ENCODE measurements at regions not wholly inside any gene's neighbourhood (a gene's known extent, or its start where the extent isn't known, plus 50 kb on each side); places are given as distances from the start of the nearest gene placed in this dataset.

DNA sequence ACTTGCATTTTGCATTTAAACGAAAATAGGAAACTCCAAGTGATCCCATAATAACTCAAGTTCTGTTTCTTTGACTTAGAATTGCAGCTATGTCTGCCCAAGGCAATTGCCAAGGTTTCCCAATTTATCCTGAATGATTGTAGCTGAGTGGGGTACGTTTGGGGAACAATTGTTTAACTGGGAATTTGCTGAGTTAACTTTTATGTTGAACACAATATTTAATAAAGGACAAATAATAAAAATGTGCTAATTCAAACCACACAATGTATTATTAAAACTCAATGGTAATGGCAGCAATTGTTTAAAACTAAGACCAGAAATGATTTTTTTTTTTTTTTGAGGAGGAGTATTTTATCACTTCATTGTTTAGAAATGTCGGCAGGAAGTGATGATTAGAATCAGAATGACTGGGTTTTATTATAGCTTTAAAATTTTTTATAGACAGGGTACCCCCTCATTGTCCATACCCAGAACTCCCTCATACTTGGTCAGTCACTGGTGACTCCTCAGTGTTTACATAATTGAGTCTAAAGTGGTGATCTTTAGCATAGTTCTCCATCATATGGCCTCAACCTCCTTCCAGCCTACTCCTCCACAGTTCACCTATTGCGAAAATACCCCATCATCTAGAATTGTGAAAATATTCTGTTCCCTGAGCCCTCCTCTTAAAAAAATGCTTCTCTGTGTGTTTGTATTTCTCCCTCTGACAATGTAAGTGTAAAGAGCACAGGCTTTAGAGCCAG is 389.2 kb upstream of the CITED2 start:
- DNase-seq (ENCODE audit: low read depth in 4 of 6, low spot score in 6 of 6) = no peak
- Histone ChIP-seq H3K27me3 (ENCODE audit: control insufficient read depth, insufficient read depth, low read length) (no peaks in the 10 kb centered on the region), H3K9me3 (ENCODE audit: control insufficient read depth, insufficient read depth, low read length) (no peaks in the 10 kb centered on the region), H3K4me3 (ENCODE audit: low read depth, low read length) (no peak overlapping the region), H3K4me1 (ENCODE audit: control insufficient read depth, insufficient read depth, low read length) (no peaks in the 10 kb centered on the region), H3K27ac (ENCODE audit: low read depth, low read length) (peak overlapping the region; percentile 15), H3K36me3 (ENCODE audit: control insufficient read depth, insufficient read depth, low read length) (no peaks in the 10 kb centered on the region)
- WGBS (ENCODE audit: insufficient coverage) = no CpG with 5 or more reads among the region's 4 CpGs

DNA sequence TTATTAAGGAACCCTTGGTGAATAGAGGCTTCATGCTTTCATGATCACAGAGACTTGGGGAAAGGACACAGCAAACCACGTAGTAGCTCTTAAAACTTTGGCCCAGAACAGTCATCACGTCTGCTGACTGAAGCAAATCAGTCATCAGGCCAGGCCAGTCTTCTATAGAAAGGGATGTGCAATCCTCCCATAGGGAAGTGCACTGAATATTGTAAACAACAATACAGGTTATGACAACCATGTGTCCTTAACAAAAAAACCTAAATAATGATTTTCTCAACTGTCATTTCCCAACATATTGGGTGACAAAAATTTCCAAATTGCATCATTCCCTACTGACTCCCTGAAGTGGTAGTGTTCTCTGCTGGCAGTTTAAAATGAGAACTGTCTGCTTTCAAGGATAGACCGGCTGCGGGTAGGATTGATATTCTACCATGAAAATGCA is 388.2 kb upstream of the CITED2 start:
- no peaks in the 10 kb centered on the region for H3K27me3 ChIP-seq (ENCODE audit: control insufficient read depth, insufficient read depth, low read length)
- no peaks in the 10 kb centered on the region for H3K36me3 ChIP-seq (ENCODE audit: control insufficient read depth, insufficient read depth, low read length)
- no peaks in the 10 kb centered on the region for H3K4me1 ChIP-seq (ENCODE audit: control insufficient read depth, insufficient read depth, low read length)
- 20% methylated on average over 1 of the region's 4 CpGs for WGBS (ENCODE audit: insufficient coverage)
- no peaks in the 10 kb centered on the region for H3K9me3 ChIP-seq (ENCODE audit: control insufficient read depth, insufficient read depth, low read length)
- no peak overlapping the region for H3K27ac ChIP-seq (ENCODE audit: low read depth, low read length)
- no peak overlapping the region for H3K4me3 ChIP-seq (ENCODE audit: low read depth, low read length)
- no peak for DNase-seq (ENCODE audit: low read depth in 4 of 6, low spot score in 6 of 6)

DNA sequence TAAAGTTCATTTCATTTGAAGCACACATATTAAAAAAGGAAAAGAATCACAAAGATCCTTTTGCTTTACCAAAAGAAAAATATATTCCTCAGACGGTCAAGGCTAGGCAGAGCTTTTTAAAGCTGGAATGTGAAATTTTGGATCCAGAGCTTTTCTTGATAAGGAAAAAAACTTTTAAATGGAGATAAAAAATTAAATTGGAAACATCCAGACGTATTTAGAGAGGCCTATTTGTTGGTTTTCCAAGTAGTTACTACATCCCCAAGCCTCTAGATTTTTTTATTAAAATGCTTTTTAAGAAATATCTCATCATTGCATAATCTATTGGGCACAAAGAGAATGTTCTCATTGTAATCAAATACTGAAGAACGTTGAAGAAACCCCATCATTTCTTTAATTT is 385.7 kb upstream of the CITED2 start:
- DNase-seq (ENCODE audit: low read depth in 4 of 6, low spot score in 6 of 6) = no peak
- H3K4me3 ChIP-seq (ENCODE audit: low read depth, low read length) = no peak overlapping the region
- no peaks in the 10 kb centered on the region for H3K36me3 ChIP-seq (ENCODE audit: control insufficient read depth, insufficient read depth, low read length)
- WGBS (ENCODE audit: insufficient coverage) = no CpG with 5 or more reads among the region's 3 CpGs
- H3K9me3 ChIP-seq (ENCODE audit: control insufficient read depth, insufficient read depth, low read length) = no peaks in the 10 kb centered on the region
- H3K4me1 ChIP-seq (ENCODE audit: control insufficient read depth, insufficient read depth, low read length) = no peaks in the 10 kb centered on the region
- H3K27ac ChIP-seq (ENCODE audit: low read depth, low read length) = no peak overlapping the region
- no peaks in the 10 kb centered on the region for H3K27me3 ChIP-seq (ENCODE audit: control insufficient read depth, insufficient read depth, low read length)

DNA sequence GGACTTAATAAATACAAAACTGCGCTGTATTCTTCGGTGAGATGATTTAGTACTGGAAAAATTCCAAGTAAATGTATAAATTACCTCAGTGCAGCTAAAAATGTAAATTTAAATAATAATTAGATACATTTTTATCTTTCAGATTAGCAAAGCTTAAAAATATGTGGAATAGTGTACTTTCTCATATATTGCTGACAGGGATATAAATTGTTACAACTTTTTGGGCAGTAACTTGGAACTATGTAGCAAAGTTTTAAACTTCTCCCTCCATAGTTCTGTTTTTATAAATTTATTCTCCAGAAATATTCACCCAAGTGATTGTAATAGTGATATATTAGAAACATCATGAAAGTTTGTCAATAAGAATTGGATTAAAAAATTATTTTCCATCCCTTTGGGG is 384.6 kb upstream of the CITED2 start:
- no peaks in the 10 kb centered on the region for H3K27me3 ChIP-seq (ENCODE audit: control insufficient read depth, insufficient read depth, low read length)
- H3K4me1 ChIP-seq (ENCODE audit: control insufficient read depth, insufficient read depth, low read length) = no peaks in the 10 kb centered on the region
- no peak overlapping the region for H3K27ac ChIP-seq (ENCODE audit: low read depth, low read length)
- H3K36me3 ChIP-seq (ENCODE audit: control insufficient read depth, insufficient read depth, low read length) = no peaks in the 10 kb centered on the region
- no peak for DNase-seq (ENCODE audit: low read depth in 4 of 6, low spot score in 6 of 6)
- H3K9me3 ChIP-seq (ENCODE audit: control insufficient read depth, insufficient read depth, low read length) = no peaks in the 10 kb centered on the region
- H3K4me3 ChIP-seq (ENCODE audit: low read depth, low read length) = no peak overlapping the region
- no CpG with 5 or more reads among the region's 2 CpGs for WGBS (ENCODE audit: insufficient coverage)

DNA sequence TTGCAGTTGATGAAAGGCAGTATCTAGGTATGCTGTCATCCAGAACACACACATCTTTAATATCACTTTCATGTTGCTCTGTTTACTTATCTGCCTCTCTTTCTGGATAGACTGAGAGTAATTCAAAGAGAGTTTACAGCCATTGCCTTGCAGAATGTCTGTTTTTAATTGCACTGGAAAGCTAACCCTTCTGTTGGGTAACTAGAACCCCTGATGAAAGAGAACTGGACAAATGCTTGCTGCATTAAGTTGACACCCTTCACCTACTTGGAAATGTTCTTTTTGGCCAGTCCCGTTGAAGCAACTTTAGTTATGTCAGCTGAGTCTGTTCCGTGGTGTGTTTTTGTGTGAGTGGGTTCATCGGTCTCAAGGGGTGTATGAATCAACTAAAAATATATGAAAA is 383.8 kb upstream of the CITED2 start:
- no CpG with 5 or more reads among the region's 3 CpGs for WGBS (ENCODE audit: insufficient coverage)
- no peaks in the 10 kb centered on the region for H3K4me1 ChIP-seq (ENCODE audit: control insufficient read depth, insufficient read depth, low read length)

DNA sequence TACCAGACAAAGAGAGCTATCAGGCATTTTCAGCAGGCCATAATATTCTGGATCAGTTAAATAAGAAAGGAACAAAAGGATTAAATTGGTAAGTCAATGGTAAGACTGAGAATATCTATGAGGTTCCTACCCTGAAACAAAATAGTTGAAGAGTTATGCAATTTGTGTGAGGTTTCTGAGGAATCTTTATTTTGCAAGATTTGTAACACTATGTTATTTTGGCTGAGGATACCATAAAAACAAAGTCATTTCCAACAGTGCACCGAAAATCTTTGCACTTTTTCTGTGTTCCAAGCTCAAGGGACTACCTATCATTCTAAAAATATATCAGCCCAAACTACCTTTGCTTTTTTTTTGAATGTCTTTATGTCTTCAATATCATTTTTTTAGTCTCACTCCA is 383.3 kb upstream of the CITED2 start:
- no peak for DNase-seq (ENCODE audit: low read depth in 4 of 6, low spot score in 6 of 6)
- Histone ChIP-seq H3K9me3 (ENCODE audit: control insufficient read depth, insufficient read depth, low read length) (no peaks in the 10 kb centered on the region), H3K4me3 (ENCODE audit: low read depth, low read length) (no peak overlapping the region), H3K36me3 (ENCODE audit: control insufficient read depth, insufficient read depth, low read length) (no peaks in the 10 kb centered on the region), H3K27me3 (ENCODE audit: control insufficient read depth, insufficient read depth, low read length) (no peaks in the 10 kb centered on the region), H3K4me1 (ENCODE audit: control insufficient read depth, insufficient read depth, low read length) (no peaks in the 10 kb centered on the region), H3K27ac (ENCODE audit: low read depth, low read length) (no peak overlapping the region)
- WGBS (ENCODE audit: insufficient coverage) = no CpG with 5 or more reads among the region's 1 CpG

More for the DNA sequence above, 383.8 kb upstream of the CITED2 start:
- H3K9me3 ChIP-seq (ENCODE audit: control insufficient read depth, insufficient read depth, low read length) = no peaks in the 10 kb centered on the region
- no peak overlapping the region for H3K4me3 ChIP-seq (ENCODE audit: low read depth, low read length)
- H3K27ac ChIP-seq (ENCODE audit: low read depth, low read length) = no peak overlapping the region
- no peaks in the 10 kb centered on the region for H3K27me3 ChIP-seq (ENCODE audit: control insufficient read depth, insufficient read depth, low read length)
- no peaks in the 10 kb centered on the region for H3K36me3 ChIP-seq (ENCODE audit: control insufficient read depth, insufficient read depth, low read length)
- DNase-seq (ENCODE audit: low read depth in 4 of 6, low spot score in 6 of 6) = no peak

DNA sequence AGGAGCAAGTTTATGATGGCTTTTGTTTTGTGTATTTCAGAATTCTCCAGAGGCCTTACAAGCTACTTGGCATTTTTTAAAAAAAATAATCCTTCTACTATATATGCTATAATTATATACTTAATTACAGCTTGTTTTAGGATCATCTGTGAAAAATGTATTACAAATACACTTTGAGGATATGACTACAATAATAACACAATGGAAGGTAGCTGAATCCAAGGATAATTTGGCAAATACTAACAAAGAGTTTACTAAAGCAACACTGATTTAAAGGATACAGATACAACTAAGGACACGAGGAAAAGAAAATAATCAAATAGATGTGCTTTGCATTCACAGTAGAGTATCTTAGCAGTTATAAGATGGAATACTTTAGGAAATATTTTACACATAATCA is 381.9 kb upstream of the CITED2 start:
- H3K27ac ChIP-seq (ENCODE audit: low read depth, low read length) = no peak overlapping the region
- no CpG with 5 or more reads among the region's 1 CpG for WGBS (ENCODE audit: insufficient coverage)
- DNase-seq (ENCODE audit: low read depth in 4 of 6, low spot score in 6 of 6) = no peak
- H3K36me3 ChIP-seq (ENCODE audit: control insufficient read depth, insufficient read depth, low read length) = no peaks in the 10 kb centered on the region
- H3K4me3 ChIP-seq (ENCODE audit: low read depth, low read length) = no peak overlapping the region
- H3K9me3 ChIP-seq (ENCODE audit: control insufficient read depth, insufficient read depth, low read length) = no peaks in the 10 kb centered on the region
- H3K27me3 ChIP-seq (ENCODE audit: control insufficient read depth, insufficient read depth, low read length) = no peaks in the 10 kb centered on the region
- H3K4me1 ChIP-seq (ENCODE audit: control insufficient read depth, insufficient read depth, low read length) = no peaks in the 10 kb centered on the region

DNA sequence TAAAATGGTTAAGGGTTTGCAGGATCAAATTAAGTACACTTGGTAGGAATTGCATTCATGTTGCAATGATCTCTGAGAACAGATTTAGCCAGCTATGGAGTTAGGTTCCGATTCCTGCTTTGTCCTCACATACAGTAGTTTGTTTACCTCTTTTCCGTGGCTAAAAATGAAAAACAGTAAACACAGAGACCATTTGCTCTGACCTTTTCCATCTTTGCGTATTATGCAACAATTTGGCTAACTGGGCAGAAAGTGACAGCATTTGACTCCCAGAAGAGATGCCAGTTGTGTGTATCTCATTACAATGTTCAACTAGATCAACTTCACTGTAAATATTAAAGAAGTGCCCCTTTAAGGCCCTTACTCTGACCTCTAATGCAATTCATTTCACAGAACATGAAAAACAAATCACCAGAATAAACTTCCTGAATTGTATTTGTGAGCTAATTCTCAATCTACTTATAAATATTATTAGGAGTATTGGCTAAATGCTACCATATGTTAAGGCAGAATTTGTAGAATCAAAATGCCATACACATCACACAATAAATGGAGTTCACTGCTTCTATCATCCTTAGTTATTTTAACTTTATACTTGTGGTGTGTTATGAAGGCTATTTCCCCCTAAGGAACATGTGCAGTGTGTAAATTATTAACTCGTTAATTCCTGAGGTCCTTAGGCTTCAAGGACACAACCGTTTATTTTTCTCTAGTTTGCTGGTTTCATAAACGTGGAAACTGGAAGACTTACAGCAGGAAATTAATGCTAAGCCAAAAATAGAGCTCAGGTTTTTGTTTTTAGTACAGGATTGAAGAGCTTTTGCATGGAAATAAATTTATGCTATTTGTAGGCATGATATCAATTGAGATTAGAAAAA is 380.7 kb upstream of the CITED2 start:
- 85% methylated on average over 4 of the region's 6 CpGs for WGBS (ENCODE audit: insufficient coverage)
- Histone ChIP-seq H3K4me3 (ENCODE audit: low read depth, low read length) (no peak overlapping the region), H3K36me3 (ENCODE audit: control insufficient read depth, insufficient read depth, low read length) (no peaks in the 10 kb centered on the region), H3K27ac (ENCODE audit: low read depth, low read length) (no peak overlapping the region), H3K27me3 (ENCODE audit: control insufficient read depth, insufficient read depth, low read length) (no peaks in the 10 kb centered on the region), H3K9me3 (ENCODE audit: control insufficient read depth, insufficient read depth, low read length) (no peaks in the 10 kb centered on the region), H3K4me1 (ENCODE audit: control insufficient read depth, insufficient read depth, low read length) (no peaks in the 10 kb centered on the region)
- DNase-seq (ENCODE audit: low read depth in 4 of 6, low spot score in 6 of 6) = no peak

DNA sequence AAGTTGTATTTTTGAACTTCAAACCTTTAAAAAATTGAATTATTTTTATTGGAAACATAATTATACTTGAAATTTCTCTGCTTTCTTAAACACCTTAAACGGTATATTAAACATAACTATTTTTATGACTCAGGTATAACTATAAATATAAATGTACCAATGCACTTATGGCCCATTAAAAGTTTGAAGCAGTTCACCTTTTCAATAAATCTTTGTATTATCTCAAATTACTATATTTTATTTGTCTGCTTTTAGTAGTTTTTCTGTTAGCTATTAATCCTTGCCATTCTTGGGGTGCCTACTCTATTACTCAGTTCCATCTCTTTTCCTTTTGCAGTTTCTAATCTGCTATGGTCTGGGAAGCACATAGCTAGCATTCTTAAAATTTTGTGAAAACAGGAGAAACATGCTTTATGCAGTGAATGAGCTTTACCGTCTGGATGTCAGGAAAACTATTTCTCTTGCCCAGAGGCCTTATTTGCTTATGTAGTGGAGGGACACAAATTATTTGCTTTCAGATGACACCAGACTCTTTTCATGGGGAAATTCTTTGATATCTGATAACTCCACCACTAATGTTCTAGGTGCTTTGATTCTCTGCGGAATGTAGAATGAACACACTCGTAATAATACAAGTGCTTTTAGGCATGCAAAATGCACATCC is 378.9 kb upstream of the CITED2 start:
- no peaks in the 10 kb centered on the region for H3K36me3 ChIP-seq (ENCODE audit: control insufficient read depth, insufficient read depth, low read length)
- no peaks in the 10 kb centered on the region for H3K27me3 ChIP-seq (ENCODE audit: control insufficient read depth, insufficient read depth, low read length)
- no peak overlapping the region for H3K4me3 ChIP-seq (ENCODE audit: low read depth, low read length)
- H3K9me3 ChIP-seq (ENCODE audit: control insufficient read depth, insufficient read depth, low read length) = no peaks in the 10 kb centered on the region
- H3K27ac ChIP-seq (ENCODE audit: low read depth, low read length) = no peak overlapping the region
- DNase-seq (ENCODE audit: low read depth in 4 of 6, low spot score in 6 of 6) = no peak
- 43% methylated on average over 1 of the region's 4 CpGs for WGBS (ENCODE audit: insufficient coverage)
- H3K4me1 ChIP-seq (ENCODE audit: control insufficient read depth, insufficient read depth, low read length) = no peaks in the 10 kb centered on the region
